ENCODE measurements at regions not wholly inside any gene's neighbourhood (a gene's known extent, or its start where the extent isn't known, plus 50 kb on each side); places are given as distances from the start of the nearest gene placed in this dataset.

GRCh38 chr7:152905949-152906348 lies 146.4 kb downstream of the ACTR3B start:
- Mint-ChIP-seq H3K27ac (no peak overlapping the region), H3K4me1 (peaks cover 9% of the 10 kb centered on the region), H3K4me3 (no peak overlapping the region), H3K27me3 (ENCODE audit: low read depth) (no peaks in the 10 kb centered on the region), H3K9me3 (no peaks in the 10 kb centered on the region; the same call in 1 of the 2 replicates), H3K36me3 (no peaks in the 10 kb centered on the region)
- ChIA-PET POLR2A (no interaction called here), CTCF (no interaction called here)
- ATAC-seq (no peak), DNase-seq (ENCODE audit: low spot score) (no peak)
- TF ChIP-seq PRRX2 (CRISPR knock-in tag; IDR thresholded peaks at IDR 0.05) (no peak), ZNF138 (CRISPR knock-in tag; conservative IDR thresholded peaks at IDR 0.05) (no peak), IRF2 (CRISPR knock-in tag; IDR thresholded peaks at IDR 0.05; ENCODE audit: borderline replicate concordance, low read depth) (no peak), FOXK1 (CRISPR knock-in tag; IDR thresholded peaks at IDR 0.05) (no peak), CBFB (CRISPR knock-in tag; IDR thresholded peaks at IDR 0.05; ENCODE audit: low read depth) (no peak), ZSCAN18 (CRISPR knock-in tag; IDR thresholded peaks at IDR 0.05) (no peak), AR (CRISPR knock-in tag; IDR thresholded peaks at IDR 0.05) (no peak), ZNF232 (CRISPR knock-in tag; IDR thresholded peaks at IDR 0.05) (no peak), CREB1 (CRISPR knock-in tag; IDR thresholded peaks at IDR 0.05) (no peak), CDX4 (CRISPR knock-in tag; IDR thresholded peaks at IDR 0.05; ENCODE audit: borderline replicate concordance) (no peak), ZNF219 (CRISPR knock-in tag; IDR thresholded peaks at IDR 0.05; ENCODE audit: borderline replicate concordance) (no peak), ZNF416 (CRISPR knock-in tag; IDR thresholded peaks at IDR 0.05) (no peak), MLX (CRISPR knock-in tag; IDR thresholded peaks at IDR 0.05) (no peak), ZNF281 (CRISPR knock-in tag; IDR thresholded peaks at IDR 0.05) (no peak), ZNF121 (CRISPR knock-in tag; IDR thresholded peaks at IDR 0.05) (no peak), ATF1 (CRISPR knock-in tag; IDR thresholded peaks at IDR 0.05) (no peak), CREM (CRISPR knock-in tag; IDR thresholded peaks at IDR 0.05) (no peak), HMGXB4 (CRISPR knock-in tag; IDR thresholded peaks at IDR 0.05) (no peak), SP1 (CRISPR knock-in tag; conservative IDR thresholded peaks at IDR 0.05) (no peak), NFYB (CRISPR knock-in tag; conservative IDR thresholded peaks at IDR 0.05; ENCODE audit: low read depth) (no peak)

Data from WTC11 (cell line).